Kasumi-1 (cell line): ENCODE measurements at regions not wholly inside any gene's neighbourhood (a gene's known extent, or its start where the extent isn't known, plus 50 kb on each side); places are given as distances from the start of the nearest gene placed in this dataset.
"Not testable (repeated sequence)": the region's sequence is repeated elsewhere in the genome, so short reads cannot be mapped to it uniquely, and the experiment has no call there.

ENCODE experiments used
- DNase-seq, 2 experiments: peaks; one replicate each; lab custom pipeline; 2025; lab: John Stamatoyannopoulos, UW

DNA sequence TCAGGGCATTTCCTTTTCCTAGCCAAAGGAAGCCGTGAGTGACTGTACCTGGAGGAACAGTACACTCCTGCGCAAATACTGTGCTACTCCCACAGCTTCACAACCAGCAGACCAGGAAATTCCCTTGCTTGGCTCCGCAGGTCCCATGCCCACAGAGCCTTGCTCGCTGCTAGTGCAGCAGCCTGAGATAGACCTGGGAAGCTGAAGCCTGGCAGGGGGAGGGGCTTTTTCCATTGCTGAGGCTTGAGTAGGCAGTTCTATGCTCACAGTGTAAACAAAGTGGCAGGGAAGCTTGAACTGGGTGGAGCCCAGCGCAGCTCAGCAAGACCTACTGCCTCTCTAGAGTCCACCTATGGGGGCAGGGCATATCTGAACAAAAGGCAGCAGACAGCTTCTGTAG, 291.2 kb downstream of the HGF start:
- DNase-seq: no peak

DNA sequence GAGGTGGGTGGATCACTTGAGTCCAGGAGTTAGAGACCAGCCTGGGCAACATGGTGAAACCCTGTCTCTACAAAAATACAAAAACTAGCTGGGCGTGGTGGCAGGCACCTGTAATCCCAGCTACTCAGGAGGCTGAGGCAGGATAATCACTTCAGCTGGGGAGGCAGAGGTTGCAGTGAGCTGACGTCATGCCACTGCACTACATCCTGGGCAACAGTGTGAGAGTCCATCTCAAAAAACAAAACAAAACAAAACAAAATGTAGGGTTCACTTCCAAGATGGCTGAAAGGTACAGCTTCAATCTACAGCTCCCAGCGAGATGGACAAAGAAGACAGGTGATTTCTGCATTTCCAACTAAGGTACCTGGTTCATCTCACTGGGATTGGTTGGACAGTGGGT, 291.6 kb downstream of the HGF start:
- DNase-seq: not testable (repeated sequence)

DNA sequence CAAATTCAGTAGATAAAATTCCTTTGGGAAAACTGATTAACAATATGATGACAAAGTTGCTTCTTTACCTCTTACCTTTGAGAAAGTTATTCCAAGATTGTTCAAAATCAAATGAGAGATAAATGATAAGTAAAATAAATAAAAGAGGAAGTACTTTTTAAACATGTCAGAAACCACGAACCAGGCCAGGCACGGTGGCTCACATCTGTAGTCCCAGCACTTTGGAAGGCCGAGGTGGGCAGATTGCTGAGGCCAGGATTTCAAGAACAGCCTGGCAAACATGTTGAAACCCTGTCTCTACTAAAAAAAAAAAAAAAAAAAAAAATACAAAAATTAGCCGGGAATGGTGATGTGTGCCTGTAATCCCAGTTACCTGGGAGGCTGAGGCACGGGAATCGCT, 296.6 kb downstream of the HGF start:
- no peak for DNase-seq

DNA sequence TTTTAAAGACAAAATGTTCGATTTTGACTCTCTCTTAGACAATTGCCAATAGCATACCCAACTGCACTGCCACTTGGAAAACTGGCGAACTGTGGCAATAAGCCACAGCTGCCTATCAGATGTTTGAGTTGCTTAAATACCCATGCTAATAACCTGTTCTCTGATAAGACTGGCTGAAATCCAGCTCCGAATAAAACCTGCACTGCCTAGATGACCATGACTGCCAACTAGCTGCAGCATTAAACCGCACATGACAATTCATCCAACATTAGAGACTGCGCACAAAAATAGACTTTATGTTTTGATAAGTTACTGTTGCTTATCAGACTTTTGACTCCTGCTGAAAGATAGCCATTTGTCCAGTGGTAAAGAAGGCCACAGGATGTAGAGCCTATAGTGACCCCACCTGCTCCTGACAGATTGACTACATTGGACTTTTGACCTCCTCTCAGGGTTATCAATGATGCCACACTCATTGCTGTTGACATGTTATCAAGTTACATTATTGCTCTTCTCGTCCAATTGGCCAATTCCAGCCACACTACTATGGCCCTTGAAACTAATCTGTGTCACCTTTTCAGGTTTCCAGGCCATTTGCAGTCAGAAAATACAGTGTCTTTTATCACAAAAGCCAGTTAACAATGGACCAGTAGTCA, 299.0 kb downstream of the HGF start:
- DNase-seq: no peak

DNA sequence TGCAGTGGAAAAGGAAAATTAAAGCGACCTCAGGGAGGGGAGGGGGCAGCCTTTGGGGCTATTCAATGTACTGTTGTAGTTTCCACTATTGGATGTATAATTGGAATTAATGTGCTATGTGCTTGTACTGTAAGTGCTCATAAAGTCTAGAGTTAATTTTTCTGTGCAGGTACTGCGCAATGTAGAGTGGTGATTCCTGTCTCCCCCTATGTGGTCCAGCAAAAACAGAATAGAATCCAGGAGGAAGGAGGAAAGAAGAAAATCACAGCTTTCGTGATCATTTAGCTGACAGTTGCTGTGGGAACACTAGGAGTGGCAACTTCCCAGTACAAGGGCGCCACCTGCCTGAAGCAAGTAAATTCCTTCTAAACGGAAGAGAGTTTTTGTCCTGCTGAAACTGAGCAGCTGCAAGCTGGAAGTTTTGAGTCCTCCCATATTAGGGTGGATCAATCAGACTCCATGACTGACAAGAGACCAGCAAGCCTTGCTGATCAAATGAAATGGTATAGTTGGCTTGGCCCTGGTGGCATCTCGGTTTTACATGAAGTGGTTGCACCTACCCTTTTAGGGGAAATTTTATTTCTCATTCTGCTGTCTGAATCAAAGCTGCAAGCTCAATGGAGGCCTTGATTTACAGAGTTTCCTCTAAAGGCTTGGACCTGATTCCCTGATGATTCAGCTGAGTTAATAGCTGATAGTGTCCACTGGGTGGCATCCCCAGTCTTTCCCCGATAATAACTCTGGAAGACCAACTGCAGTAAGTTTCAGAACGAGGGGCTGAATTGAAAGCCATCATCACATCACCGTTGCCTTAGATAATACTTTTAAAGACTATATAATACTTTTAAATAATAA, 299.8 kb downstream of the HGF start:
- DNase-seq: peak; percentile 57

DNA sequence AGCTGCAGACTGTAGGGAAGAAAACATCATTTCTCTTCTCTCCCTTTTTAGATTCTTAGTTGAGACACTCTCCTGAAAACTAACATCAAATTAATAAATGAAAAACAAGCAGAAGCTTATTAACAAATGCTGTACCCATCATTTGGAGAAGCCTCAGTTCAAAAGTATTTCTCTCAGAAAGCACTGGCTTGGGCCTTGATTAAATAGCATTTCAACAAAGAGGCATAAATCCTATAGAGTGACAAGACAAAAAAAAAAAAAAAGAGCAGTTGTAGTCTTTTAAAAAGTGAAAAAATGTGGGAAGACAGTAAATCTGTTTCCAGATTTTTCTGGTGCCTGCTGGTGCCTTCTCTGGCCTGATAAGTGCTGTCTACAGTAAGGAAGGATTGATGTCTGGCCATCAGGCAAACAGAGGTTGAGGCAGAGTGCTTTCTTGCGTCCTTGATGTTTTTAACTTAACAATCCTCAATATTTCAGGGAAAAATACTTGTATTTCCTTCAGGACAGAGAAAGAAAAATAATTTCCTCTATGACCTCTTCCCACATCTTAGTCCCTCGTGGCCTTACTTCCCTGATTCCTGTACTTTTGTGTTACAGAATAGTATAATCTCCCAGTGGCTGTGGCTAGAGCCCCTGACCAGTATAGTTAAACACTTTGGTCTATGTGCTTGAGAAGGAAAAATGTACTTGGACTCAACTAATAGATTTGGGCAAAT, 300.5 kb downstream of the HGF start:
- DNase-seq: no peak

DNA sequence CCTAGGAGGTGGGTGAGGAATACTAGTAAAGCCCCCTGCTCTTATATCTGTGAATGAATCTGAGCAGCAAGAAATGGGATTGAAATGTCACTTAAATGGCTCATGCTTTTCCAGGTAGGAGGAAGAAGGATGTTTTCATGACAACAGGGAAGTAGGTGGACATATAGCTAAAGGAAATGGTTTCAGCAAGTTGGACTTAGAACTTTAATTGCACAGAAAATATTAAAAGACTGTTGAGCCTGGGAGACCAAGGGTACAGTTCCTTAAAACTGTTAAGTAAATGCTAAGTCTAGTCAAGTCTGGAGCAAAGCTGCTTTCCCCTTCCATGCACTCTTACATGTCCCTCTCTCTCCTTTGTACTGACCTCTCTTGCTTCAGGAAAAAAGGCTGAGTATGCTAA, 301.3 kb downstream of the HGF start:
- no peak for DNase-seq

DNA sequence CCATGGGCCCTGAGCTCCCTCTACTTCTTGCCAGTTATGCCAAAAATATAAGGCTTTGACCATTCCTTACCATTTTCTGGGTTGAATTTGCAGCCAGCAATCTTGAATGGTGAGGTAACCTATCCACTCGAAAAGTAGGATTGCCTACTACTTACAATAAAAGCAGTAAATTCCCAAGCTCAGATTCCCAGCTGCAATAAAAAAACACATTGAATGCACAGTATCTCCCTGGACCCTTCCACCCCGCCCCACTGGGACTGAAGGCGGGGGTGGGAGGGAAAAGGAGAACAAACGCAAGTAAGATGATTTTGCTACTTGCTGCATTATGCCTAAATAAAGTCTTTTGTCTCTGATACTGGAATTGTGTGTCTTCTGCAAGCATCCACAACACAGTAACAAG, 301.9 kb downstream of the HGF start:
- no peak for DNase-seq

DNA sequence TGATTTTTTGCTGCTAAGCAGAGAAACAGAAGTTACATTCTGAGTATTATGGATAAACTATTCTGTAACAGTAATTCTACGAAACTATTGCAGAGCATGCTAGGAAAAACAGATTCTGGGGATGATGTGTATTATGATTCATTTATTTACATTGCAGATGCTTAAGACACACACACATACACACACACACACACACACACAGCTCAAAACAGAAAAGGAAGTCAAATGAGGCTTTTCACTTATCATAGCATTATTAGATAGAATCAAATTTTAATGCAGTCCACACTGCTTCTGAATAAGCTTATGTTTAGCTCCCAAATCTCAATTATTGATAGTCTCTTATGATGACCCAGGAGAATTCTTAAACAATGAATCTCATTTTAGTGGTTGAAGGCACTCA, 307.2 kb downstream of the HGF start:
- no peak for DNase-seq

DNA sequence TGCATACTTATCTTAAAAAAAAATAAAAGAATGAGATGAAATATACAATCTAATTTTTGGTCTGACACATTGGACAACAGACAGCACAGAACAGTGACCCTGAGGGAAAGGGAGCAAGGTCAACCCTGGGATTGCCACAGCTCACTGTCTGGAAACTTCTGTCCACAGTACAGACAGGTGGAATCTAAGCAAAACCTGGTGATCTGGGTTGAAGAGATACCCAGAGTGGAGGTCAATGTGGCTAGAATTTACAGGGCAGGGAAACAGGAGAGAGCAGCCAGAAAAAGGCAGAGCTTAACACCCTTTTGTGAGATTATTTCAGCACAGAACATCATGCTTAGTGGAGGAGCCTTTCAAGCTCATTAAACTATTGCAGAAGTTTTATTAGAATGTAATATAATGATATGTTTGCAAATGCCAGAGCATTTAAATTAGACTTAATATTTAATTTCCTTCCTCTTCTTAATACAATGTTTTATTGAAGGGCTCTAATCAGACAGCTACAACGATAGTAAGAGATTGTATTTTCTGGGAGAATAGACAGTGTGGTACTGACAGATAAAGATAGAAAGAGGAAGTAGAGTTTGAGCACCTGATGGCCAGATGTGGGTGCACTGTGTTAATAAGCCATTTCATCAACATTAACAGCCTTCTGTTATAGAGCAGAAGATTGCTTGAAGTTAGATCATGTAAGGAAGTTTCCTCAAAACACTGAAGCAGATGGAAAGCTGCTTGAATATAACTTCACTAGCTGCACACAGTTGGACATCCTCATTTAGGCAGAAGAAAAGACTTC, 309.4 kb downstream of the HGF start:
- peak; percentile 33 to 50 for DNase-seq

DNA sequence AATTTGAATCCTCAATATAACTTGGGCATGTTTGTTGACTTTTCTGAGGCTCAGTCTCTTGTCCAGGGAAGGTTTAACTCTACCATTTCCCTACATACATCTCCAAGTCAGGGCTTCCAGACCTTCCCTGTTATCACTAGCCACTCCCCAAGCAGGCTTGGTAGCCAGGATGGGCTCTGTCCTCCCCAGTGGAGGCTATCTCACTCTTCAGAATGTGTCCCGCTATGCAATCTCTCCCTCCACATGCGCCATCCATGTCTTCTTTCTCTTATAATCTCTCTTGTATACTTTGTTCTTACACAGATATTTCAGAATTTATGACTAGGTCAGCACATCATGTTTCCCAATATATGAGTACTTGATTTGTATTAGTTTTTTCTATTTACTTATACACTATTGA, 310.4 kb downstream of the HGF start:
- no peak for DNase-seq

DNA sequence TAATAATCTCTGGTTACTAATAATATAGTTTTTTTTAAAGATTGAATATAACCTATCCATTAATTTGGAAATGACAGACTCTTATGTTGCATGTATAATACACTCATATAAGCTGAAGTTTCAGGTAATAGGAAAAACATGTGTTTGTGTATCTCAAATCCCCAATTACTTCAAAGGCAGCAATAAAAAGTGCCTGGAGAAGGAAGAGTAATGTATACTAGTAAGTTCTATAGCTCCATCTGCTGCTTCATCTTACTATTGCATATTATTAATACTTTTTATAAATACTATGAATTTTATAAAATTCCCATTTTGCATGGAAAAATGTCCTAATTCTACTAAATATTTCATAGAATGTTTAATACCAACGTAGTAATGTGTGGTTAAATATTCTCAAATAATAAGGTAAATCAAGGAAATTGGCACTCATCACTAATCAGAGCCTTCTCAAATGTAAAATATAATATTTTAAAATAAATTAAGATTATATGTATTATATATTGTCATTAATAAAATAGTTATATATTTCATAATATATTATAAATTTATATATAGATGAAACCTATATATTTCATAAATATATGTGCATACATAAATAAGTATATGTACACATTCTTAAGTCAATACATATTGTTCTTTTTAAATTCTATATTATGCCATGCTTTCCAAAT, 311.9 kb downstream of the HGF start:
- DNase-seq: peak; percentile 67 to 86

DNA sequence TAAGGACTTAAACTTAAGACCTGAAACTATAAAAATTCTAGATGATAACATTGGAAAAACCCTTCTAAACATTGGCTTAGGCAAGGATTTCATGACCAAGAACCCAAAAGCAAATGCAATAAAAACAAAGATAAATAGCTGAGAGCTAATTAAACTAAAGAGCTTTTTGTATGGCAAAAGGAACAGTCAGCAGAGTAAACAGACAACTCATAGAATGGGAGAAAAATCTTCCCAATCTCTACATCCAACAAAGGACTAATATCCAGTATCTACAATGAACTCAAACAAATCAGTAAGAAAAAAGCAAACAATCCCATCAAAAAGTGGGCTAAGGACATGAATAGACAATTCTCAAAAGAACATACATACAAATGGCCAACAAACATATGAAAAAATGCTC, 316.1 kb downstream of the HGF start:
- not testable (repeated sequence) for DNase-seq

DNA sequence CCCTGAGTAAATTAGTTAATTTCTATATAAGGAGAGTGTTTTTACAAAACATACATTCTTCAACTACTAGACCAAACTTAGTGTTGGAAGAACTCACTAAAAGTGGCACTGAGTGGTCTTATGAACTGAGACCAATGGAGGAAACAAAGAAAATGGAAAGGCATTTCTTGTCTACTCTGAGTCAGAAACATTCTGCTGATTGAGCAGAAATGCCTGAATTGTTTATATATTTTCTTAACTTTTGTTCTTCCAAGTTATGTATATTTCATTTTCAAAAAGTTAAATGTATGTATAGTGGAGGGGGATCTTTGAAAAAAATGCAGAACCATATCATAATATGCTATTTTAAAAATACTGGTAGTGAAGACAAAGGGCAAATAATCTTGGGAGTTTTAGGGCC, 320.7 kb downstream of the HGF start:
- no peak for DNase-seq

DNA sequence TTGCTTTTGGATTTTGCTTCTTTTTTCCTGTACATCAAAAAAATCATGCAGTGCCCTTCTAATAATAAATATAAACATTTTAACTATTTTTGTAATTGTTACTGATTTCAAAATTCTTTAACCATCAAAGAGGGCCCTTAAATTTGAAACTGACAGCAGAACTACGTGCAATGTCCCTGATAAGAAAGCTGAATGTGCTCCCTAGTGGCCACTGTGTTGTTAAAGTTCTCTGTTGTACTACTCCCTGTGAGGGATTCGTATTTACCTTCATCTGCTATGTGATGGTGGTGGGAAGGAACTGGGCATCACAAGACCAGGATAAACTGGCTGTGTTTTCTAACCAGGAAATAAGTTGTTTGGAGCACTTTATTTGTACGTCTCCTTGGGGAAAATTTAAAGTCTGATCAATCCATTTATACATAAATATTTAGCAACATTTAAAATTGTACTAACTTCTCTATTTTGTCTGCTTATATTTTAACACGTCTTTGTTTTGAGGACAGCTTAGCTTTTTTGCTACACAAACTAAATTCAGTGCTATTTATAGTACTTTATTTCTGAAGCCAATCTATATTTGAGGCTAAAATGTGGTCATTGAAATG, 322.4 kb downstream of the HGF start:
- DNase-seq: peak; percentile 50 to 62

DNA sequence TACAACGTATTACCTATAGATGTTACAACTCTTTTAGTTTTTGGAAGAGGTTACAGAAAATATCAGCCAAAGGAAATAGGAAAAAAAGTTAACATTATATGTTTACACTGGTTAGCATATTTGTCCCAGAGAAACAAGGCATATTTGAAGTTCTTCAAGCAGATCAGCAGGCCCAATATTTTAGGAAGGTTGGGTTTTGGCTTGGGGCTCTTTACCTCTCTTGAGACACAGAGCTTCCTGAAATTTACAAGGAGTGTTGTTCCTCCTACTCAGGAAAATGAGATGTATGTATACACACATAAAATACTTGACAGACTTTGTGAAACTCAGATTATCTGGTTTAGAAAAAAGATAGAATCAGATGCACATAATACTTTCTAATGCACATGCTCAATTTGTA, 323.6 kb downstream of the HGF start:
- no peak for DNase-seq

DNA sequence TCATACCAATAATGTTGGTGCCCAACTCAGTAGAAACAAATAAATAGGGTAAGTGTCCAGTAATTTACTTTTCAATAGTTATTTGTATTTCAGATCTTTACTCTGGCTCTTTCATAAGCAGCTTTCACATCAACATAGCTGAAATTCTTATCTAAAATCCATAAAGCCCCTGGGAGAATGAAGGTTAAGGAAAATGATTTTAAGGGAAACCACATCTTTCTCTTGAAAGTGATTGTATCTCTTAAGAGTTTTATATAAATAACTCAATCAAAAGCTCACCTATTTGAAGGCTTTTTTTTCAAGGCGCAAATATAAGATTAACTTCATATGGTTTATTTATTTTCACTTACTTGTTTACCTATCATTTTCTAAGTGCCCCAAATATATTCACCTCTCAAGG, 324.4 kb downstream of the HGF start:
- DNase-seq: no peak

DNA sequence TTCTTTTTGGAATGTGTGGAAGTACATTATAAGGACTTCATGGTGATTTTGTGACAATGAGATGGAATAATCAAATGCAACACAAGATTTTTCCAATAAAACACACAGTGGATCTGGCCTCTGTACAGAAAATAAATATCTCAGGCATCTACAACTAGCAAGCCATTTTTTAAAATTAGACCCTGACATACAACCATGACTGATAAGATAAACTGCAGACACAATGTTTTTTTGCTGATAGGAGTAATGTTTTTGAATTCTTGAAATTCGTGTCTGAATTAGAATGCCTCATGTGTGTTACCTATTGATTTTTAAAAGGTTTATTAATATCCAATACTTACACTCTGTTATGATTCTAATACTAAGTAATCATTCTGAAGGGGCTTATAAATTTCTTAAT, 328.1 kb downstream of the HGF start:
- DNase-seq: no peak

DNA sequence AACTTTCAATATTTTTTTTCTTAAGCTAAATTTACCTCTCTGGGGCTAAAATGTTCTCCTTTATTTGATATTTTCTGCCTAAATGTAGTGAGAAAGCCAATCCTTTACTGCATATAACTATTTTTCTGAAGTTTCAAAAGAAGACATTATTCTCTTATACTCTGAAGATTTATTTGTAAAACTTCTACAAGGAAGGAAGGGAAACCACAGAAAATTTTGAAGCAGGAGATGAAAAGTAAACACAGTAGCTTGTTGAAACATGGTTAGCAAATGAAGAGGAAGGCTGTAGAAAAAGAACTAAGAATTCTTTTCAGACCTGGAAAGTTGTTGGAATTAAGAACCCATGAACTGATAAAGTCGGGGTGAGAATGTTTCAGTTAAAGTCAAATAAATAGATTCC, 330.3 kb downstream of the HGF start:
- no peak for DNase-seq

DNA sequence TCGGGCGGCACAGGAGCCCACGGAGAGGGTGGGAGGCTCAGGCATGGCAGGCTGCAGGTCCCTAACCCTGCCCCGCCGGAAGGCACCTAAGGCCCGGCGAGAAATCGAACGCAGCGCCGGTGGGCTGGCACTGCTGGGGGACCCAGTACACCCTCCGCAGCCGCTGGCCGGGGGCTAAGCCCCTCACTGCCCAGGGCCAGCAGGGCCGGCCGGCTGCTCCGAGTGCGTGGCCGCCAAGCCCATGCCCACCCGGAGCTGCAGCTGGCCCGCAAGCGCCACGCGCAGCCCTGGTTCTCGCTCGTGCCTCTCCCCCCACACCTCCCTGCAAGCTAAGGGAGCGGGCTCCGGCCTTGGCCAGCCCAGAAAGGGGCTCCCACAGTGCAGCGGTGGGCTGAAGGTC, 332.7 kb downstream of the HGF start:
- DNase-seq: not testable (repeated sequence)

DNA sequence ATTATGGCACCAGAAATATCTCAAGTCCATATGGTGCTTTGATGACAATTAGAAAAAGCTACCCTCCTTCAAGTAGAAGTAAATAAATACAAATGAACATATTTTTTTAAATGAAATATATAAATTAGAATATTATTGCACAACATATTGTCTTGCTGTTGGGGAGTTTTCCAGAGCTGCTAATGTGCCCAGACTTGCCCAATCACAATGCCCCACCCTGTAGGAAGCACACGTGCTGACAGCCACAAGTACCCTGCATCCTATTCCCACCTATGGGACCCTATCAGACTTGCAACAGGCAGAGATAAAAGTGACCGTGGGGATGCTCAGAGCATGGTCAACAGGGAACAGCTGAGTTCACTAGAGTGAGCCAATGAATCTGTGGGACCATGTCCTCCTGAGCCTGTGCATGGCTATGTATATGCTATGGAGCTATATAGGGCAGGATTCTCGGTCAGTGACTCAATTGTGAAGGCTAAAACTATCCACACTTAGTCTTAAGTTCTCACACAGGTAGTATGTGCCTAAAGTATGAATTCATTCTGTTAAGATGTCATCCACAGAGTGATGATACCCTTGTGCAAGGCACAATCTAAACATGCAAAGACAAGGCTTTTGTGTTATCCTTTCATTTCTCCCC, 336.0 kb downstream of the HGF start:
- DNase-seq: no peak
